ENCODE measurements at regions not wholly inside any gene's neighbourhood (a gene's known extent, or its start where the extent isn't known, plus 50 kb on each side); places are given as distances from the start of the nearest gene placed in this dataset.

DNA sequence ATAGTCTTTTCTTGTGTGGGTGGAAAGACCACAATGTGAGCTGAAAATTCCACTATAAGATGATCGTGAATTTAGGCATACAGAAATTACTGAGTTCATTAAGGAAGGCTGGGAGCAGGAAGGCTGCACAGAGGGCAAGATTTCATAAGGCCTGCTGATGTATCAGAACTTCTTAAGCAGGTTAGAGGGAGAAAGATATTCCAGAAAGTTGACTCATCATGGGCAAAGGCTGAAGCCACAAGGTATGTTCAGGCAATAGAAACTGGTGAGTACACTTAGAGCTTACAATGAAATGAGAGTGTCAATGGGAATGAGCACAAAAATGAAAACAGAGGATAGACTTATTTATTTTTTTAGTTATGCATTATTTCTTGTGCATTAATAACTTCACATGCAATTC is 618.6 kb downstream of the CBLN4 start:
- H3K27ac ChIP-seq: no peak overlapping the region
- 70 to 92% (median 84%) methylated on average over 1 of the region's 1 CpG for WGBS, 3 donors
- intact Hi-C loops (cut with DNase I): no loop called here
- H3K4me1 ChIP-seq (ENCODE audit: insufficient read depth): no peaks in the 10 kb centered on the region
- DNase-seq: no peak
- no peaks in the 10 kb centered on the region for H3K9me3 ChIP-seq
- TF ChIP-seq POLR2A (IDR thresholded peaks at IDR 0.05) (no peak), EP300 (IDR thresholded peaks at IDR 0.05) (no peak)
- TF ChIP-seq, protein P1, sequence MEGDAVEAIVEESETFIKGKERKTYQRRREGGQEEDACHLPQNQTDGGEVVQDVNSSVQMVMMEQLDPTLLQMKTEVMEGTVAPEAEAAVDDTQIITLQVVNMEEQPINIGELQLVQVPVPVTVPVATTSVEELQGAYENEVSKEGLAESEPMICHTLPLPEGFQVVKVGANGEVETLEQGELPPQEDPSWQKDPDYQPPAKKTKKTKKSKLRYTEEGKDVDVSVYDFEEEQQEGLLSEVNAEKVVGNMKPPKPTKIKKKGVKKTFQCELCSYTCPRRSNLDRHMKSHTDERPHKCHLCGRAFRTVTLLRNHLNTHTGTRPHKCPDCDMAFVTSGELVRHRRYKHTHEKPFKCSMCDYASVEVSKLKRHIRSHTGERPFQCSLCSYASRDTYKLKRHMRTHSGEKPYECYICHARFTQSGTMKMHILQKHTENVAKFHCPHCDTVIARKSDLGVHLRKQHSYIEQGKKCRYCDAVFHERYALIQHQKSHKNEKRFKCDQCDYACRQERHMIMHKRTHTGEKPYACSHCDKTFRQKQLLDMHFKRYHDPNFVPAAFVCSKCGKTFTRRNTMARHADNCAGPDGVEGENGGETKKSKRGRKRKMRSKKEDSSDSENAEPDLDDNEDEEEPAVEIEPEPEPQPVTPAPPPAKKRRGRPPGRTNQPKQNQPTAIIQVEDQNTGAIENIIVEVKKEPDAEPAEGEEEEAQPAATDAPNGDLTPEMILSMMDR (IDR thresholded peaks at IDR 0.05): no peak
- H3K36me3 ChIP-seq: no peaks in the 10 kb centered on the region
- H3K4me3 ChIP-seq: no peak overlapping the region
- H3K27me3 ChIP-seq: no peaks in the 10 kb centered on the region

DNA sequence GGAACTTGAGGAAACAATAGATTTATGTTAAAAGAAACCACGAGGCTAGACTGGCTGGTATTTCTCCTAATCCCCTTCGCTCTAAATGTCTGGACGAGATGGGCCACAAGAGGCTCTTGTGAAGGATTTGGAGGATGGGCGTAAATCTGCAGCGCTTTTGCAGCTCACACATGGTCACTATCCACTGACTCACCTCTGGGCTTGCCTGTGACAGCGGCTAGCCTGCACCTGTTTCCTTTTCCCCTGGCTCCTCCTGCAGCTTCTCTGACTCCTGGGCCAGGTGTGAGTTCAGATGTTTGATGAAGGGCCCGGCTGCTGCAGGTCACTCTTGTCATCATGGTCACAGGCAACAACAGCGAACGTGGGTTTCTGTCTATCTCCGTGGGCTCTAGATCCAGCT is 629.4 kb downstream of the CBLN4 start:
- no peaks in the 10 kb centered on the region for H3K9me3 ChIP-seq
- no peaks in the 10 kb centered on the region for H3K4me1 ChIP-seq (ENCODE audit: insufficient read depth)
- H3K4me3 ChIP-seq: no peak overlapping the region
- no peaks in the 10 kb centered on the region for H3K36me3 ChIP-seq
- intact Hi-C loops (cut with DNase I): no loop called here
- 83 to 88% (median 87%) methylated on average over 10 of the region's 10 CpGs for WGBS, 3 donors
- TF ChIP-seq EP300 (IDR thresholded peaks at IDR 0.05) (no peak), POLR2A (IDR thresholded peaks at IDR 0.05) (no peak)
- TF ChIP-seq, protein P1 (IDR thresholded peaks at IDR 0.05): no peak
- DNase-seq: no peak
- H3K27ac ChIP-seq: no peak overlapping the region
- H3K27me3 ChIP-seq: no peaks in the 10 kb centered on the region

DNA sequence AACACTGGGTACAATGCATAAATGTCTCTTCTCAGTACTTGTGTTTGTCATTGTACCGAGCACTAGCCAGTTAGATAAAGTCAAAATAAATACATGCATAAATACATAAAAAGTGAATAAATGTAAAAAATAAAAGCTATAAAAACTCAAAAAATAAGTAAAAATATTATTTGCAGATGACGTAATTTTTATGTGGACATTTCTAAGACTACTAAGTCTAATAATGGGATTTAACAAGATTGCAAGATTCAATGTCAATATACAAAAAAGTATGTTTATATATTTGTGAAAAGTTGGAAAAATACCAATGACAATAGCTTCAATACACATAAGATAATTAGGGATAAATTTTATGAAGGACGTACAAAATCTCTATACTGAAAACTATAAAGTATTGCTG is 639.6 kb downstream of the CBLN4 start:
- Histone ChIP-seq H3K27me3 (no peaks in the 10 kb centered on the region), H3K36me3 (no peaks in the 10 kb centered on the region), H3K4me1 (ENCODE audit: insufficient read depth) (no peaks in the 10 kb centered on the region), H3K4me3 (no peak overlapping the region), H3K9me3 (no peaks in the 10 kb centered on the region), H3K27ac (no peak overlapping the region)
- intact Hi-C loops (cut with DNase I): no loop called here
- no peak for DNase-seq
- WGBS, 3 donors: 72 to 91% (median 78%) methylated on average over 3 of the region's 3 CpGs
- TF ChIP-seq EP300 (IDR thresholded peaks at IDR 0.05) (no peak), POLR2A (IDR thresholded peaks at IDR 0.05) (no peak)
- TF ChIP-seq, protein P1 (IDR thresholded peaks at IDR 0.05): no peak

DNA sequence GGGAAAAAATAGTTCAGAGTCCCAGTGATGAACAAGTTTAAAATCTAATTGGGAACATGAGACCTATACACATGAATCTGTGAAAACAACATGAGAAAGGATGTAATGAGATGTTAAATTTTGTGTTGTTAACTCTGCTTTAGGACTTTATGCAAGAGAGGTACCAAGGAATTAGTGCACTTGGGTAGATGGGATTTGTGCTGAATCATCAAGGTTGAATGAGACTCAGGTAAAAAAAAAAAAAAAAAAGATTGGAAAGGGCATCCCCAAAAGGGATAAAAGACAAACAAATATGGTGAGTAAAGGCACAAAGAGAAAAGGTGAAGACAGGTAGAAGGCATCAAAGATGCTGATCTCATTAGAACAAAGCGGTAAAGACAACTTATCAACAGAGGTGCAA is 644.4 kb downstream of the CBLN4 start:
- intact Hi-C loops (cut with DNase I): no loop called here
- no peak overlapping the region for H3K27ac ChIP-seq
- WGBS, 3 donors: 93 to 98% (median 95%) methylated on average over 1 of the region's 1 CpG
- no peaks in the 10 kb centered on the region for H3K27me3 ChIP-seq
- no peaks in the 10 kb centered on the region for H3K36me3 ChIP-seq
- H3K4me3 ChIP-seq: no peak overlapping the region
- TF ChIP-seq POLR2A (IDR thresholded peaks at IDR 0.05) (no peak), EP300 (IDR thresholded peaks at IDR 0.05) (no peak)
- TF ChIP-seq, protein P1 (IDR thresholded peaks at IDR 0.05): no peak
- DNase-seq: no peak
- no peaks in the 10 kb centered on the region for H3K4me1 ChIP-seq (ENCODE audit: insufficient read depth)
- H3K9me3 ChIP-seq: no peaks in the 10 kb centered on the region

DNA sequence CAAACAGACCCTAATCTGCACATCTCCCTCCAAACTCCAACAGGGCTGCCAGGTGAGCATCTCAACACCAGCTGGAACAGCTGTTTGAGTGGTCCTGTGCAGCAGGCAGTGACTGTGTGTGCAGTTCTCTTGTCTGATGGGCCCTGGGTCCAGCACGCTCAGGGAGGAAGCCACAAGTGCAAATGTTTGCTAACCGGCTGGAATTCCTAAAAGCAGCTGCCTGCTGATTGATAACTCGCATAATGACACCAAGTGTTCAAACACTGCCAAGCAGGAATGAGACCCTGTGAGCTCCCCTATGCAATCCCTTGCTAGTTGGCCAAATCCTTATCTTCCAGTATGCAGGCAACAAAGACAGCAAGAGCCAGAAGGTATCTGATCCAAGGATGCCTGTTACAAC is 650.6 kb downstream of the CBLN4 start:
- 22 to 28% (median 24%) methylated on average over 3 of the region's 3 CpGs for whole genome bisulfite sequencing, 3 donors
- Histone ChIP-seq H3K9me3 (no peaks in the 10 kb centered on the region), H3K4me3 (no peak overlapping the region), H3K4me1 (ENCODE audit: insufficient read depth) (no peaks in the 10 kb centered on the region), H3K36me3 (no peaks in the 10 kb centered on the region), H3K27ac (no peak overlapping the region), H3K27me3 (no peaks in the 10 kb centered on the region)
- TF ChIP-seq, protein P1 (IDR thresholded peaks at IDR 0.05): no peak
- no peak for DNase-seq
- intact Hi-C loops (cut with DNase I): no loop called here
